GM18870 (cell line): ENCODE measurements at regions not wholly inside any gene's neighbourhood (a gene's known extent, or its start where the extent isn't known, plus 50 kb on each side); places are given as distances from the start of the nearest gene placed in this dataset.

Source experiments
- ATAC-seq: cut with Tn5 transposase; IDR thresholded peaks from one replicate; pipeline ENCODE4 v1.9.1; 2021; ENCODE audit warnings: moderate library complexity; ENCODE audit not compliant: unreplicated experiment

DNA sequence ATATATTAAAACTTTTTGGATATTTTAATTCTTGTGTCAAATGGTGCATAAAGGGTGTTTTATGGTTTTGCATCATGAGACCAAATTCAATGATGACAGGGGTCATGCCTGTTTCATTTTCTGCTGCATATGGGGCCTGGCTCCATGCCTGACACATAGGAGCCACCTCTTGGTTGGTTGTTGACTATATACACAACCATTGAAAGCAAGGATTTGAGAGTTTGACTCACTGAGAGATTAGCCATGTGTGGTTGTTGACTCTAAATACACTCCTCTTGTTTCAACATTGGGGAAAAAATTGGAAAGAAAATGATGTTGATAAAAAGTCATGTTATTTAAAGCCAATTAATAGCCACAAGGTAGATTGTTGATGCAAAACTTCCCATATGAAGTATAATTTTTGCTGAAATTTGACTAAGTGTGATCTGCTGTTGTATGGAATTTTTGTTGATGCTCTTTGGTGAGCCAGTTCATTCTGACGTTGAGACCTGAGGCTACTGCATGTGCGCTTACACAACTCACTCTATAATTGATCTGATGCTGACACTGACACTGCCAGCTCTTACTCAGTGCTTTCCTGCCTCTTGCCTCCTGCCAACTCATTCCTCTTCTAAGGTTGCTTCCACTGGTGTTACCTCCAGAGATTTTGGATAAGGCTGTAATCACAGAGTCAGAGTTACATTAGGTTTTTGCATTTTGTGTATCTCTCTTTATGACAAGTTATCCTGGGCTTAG, 446.2 kb upstream of the SLC14A2 start:
- ATAC-seq = no peak

- ATAC-seq = no peak
Measured at GRCh38 chr18:45169610-45170009, 445.7 kb upstream of the SLC14A2 start.

GRCh38 chr18:45171679-45172191, 443.5 kb upstream of the SLC14A2 start:
- ATAC-seq = no peak

DNA sequence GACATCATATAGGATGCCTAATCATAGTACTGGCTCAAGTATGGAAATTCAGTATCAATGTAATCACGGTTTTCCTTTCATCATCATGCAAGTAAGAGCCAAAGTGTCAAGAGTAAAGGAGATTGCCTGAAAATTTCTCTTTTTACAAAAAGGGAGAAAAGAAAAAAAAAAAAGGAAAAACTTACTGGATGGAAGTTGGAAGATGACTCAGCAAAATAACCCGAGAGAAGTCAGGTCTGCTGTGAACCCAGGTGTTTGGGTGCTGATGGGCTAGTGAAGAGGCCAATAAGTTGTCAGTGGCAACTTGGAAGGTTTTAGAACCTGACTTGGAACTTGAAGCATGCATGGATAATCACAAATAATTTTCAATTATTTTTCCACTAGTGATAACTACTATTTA, 441.9 kb upstream of the SLC14A2 start:
- ATAC-seq = peak; percentile 10

DNA sequence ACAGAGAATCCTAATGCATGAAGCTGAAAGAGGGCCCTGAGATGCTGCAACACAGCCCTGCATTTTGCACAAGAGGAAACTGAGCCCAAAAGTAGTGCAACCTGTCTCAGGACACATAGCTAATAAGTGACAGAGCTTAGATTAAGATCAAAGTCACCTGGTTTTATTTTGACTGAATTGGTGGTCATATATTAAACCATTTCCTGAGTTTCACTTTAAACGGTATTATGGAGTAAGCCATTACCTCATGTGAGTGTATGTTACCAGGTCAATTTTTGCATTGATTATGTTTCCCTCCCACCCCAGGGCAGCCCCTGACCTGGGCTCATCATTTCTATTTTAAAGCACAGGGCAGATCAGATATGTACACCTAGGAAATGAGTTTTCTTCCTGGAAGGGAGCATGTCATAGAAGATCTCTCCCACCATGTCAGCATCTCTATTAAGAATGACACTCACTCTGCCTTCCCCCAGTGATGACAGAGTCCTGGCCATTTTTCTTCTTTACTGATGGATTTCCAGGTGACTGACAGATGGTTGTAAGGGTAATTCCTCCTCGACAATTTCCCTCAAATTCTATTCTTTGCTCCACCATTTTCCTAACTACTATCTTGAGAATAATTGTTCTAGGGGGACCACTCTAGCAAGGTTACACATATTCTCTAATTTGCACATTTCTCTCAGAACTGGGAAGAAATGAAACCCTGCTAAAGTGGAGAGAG, 441.3 kb upstream of the SLC14A2 start:
- ATAC-seq = peak; percentile 71

DNA sequence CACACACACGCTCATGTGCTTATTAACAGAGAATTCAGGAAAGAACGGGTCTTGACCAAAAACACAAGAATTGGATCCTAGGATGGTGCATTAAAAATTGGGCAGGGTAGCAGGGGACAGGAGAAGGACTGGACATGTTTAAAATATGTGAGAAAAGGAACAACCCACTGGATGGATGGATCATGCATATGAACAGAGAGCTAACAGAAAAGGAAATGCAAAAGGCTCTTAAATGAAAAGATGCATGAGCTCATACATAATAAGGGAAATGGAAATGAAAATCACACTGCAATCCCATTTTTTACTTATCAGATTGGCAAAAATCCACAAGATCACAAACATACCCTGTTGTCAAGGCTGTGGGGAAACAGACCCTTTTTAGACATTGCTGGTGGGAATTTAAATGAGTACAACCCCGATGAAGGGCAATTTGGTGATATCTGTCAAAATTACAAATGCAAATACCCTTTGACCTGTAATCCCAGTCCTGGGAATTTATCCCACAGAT, 440.6 kb upstream of the SLC14A2 start:
- ATAC-seq = no peak

DNA sequence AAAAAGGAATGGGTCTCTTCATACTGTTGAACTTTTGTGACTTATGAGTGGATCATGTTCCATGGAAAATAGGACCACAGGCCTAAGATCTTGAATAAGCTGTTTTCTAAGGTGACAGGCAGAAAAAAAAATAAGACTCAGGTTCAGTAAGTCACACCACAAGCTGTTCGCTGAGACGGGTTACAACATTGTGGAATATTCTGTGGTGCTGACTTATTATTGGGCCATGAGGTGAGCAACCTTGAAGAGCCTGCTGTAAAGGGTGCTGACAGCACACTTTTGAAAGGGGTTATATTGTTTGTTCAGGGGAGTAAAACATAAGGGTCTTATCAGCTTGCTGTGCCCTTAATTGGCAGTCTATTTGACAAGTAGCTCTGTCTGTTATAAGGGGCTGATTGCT, 439.8 kb upstream of the SLC14A2 start:
- ATAC-seq = no peak

- no peak for ATAC-seq
Measured at GRCh38 chr18:45186832-45187231, 428.4 kb upstream of the SLC14A2 start.

DNA sequence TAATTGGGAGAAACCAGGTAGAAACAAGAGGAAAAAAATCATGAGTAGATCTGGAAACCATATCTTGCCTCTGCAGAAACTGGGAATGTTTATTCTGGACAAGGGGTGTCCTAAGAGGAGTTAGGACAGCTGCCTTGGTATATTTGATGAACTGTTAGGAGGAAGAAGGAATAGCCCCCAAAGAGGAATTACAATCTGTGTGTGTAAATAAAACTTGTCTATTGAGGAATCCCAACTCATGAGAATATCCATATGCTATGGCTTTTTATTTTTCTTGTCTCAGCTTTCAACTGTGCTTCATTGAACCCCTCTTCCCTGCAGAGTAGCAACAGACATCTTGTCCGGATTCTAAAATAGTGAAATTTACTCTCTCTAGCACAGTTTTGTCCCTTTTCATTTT, 423.5 kb upstream of the SLC14A2 start:
- ATAC-seq = no peak

DNA sequence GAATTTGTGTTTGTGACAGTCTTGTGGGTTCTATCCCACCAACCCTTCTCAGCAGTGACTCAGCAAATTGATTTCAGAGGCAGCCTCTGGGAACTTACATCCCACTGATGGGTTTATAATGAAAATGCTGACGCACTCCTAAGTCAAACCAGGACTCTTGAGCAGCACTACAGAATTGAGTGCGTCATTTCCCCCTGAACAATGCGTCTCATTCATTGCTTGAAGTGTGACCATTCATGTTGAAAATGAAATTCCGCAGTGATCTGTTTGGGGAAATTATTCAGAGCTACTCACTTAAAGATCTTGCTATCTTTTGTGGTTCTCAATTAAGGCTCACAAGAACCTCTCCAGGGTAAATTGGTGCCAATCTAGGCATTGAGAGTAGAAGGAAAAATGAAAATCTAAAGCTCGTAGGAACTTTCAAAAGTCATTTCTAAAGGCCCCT, 417.7 kb upstream of the SLC14A2 start:
- peak; percentile 99 for ATAC-seq

DNA sequence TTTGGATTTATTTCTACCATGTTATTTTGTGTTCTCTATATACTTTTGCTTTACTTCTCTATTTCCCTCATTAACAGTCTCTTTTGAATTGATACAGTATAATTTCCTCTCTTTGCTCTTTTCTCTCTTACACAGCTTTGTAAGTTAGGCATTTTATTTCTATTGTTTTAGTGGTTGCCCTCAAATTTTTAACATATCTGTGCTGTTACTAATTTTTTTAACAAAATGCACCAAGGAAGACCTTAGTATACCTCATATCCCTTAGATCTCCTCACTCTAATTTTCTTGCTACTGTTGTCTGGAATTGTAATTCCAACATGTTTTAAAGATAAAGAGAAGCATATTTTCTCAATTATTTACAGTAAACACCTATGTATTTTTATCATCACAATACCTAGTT, 416.8 kb upstream of the SLC14A2 start:
- no peak for ATAC-seq

- ATAC-seq = no peak
Measured at GRCh38 chr18:45201029-45201428, 414.2 kb upstream of the SLC14A2 start.

- ATAC-seq = no peak
Measured at GRCh38 chr18:45201489-45201888, 413.8 kb upstream of the SLC14A2 start.

DNA sequence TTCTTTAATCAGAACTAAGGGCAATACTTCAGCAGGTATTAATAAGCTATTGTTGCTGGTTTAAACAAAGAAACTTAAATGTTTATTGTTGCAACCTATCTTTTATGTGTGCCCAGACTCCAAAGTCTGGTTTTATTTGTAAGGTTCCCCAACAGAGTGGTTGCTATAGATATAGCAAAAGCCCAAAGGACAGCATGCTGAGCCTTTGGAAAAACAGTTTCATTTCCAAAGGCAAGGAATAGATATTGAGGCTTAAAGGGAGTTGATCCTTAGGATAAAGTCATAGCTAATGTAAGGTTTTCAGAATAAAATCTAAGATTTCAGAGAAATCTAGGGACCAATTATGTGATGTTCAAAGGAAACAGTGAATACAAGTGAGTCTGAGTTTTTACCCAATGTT, 413.2 kb upstream of the SLC14A2 start:
- no peak for ATAC-seq

- ATAC-seq = no peak
Measured at GRCh38 chr18:45203677-45204076, 411.6 kb upstream of the SLC14A2 start.

DNA sequence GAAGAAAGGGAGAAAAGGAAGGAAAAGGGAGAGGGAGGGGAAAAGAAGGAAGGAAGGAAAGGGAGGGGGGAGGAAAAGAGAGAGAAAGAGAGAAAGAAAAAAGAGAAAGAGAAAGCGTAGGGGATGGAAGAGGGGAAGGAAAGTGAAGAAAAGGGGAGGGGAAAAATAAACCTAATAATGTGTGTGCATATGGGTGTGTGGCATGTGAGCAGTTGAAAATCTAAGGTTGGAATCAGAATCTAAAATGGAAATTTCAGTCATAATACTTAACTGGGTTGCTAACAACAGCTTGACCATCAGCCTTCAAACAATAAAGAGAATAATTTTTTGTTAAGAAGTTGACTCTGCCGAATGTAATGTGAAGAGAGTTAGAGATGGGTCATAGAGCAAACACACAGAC, 407.9 kb upstream of the SLC14A2 start:
- ATAC-seq = no peak

GRCh38 chr18:45208164-45208563, 407.1 kb upstream of the SLC14A2 start:
- ATAC-seq = no peak

DNA sequence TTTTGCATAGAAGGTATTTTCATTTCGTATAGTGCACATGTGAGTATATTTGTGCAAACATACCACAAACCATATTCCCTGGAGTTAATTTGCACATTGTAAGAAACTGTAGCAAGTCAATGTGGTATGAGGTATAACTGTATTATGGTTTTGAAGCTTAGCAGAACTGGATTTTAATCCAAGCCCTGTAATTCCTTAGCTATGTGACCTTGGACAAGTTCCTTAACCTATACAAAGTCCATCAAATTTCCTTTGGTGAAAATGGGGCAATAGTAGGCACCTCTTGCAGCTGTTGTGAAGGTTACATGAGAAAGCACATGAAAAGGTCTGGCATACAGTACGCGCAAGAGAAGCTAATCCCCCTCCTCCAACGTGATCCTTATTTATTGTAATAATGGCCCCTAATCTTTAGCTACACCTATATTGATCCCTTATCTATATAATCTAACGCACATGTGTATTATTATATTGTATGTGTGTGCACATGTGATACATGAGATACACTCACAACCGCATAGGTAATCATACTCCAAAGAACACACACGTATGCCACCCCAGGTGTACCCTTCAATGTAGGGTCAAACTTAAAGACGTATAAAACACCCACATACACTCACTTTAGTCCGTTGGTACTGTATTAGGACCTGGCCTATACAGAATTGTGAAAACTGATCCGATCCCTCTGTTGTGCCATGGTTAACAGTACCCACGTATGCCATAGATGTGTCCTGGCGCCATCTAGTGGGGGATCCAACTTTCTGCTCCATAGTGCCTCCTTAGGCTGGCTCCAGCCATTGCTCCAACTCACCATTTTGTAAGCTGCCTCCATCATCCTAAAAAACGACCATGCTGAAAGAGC, 402.9 kb upstream of the SLC14A2 start:
- peak; percentile 99 for ATAC-seq

- ATAC-seq = no peak
Measured at GRCh38 chr18:45213040-45213333, 402.3 kb upstream of the SLC14A2 start.

GRCh38 chr18:45218436-45218835, 396.8 kb upstream of the SLC14A2 start:
- ATAC-seq = no peak

DNA sequence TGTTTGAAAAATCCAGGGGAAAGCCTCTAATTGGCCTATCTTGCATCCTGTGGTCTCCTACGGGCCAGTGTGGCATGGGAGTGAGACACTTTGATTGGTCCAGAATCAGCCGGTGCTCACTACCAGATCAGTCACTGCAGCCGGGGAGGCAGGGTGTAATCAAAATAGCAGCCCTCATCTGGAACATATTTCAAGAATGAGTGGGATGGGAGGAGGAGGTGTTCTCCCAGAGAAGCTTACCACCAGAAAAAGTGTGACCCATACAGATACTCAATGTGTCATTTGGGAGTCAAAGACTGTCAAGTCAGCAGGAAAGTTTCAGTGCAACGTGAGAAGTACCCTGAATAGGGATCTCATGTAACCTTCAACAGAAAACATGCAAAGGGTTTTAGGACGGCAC, 393.9 kb upstream of the SLC14A2 start:
- ATAC-seq = no peak
